ENCODE measurements at regions not wholly inside any gene's neighbourhood (a gene's known extent, or its start where the extent isn't known, plus 50 kb on each side); places are given as distances from the start of the nearest gene placed in this dataset.
"Not testable (repeated sequence)": the region's sequence is repeated elsewhere in the genome, so short reads cannot be mapped to it uniquely, and the experiment has no call there.

DNA sequence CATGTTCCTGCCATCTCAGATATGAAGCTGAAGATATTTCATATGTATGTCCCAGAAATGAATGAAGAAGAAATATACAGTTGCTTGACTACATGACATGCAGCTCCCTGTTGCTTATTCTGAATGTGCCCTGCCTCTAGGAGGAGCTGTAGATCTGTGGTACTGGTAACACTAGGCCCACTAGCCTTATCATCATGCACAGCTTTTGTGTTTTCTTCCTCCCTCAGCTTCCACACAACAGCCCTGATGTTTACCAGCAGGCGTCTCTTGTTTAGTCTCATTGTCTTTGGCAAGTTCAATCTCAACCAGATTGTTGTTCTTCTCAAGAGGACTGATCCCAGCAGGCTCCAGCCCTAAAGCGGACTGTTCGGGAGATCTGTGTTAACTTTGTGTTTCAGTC lies 104.8 kb downstream of the ATP6V0E2 start:
- TF ChIP-seq POLR2A (IDR thresholded peaks at IDR 0.05; ENCODE audit: low read length): not testable (repeated sequence)
- TF ChIP-seq, protein P1, sequence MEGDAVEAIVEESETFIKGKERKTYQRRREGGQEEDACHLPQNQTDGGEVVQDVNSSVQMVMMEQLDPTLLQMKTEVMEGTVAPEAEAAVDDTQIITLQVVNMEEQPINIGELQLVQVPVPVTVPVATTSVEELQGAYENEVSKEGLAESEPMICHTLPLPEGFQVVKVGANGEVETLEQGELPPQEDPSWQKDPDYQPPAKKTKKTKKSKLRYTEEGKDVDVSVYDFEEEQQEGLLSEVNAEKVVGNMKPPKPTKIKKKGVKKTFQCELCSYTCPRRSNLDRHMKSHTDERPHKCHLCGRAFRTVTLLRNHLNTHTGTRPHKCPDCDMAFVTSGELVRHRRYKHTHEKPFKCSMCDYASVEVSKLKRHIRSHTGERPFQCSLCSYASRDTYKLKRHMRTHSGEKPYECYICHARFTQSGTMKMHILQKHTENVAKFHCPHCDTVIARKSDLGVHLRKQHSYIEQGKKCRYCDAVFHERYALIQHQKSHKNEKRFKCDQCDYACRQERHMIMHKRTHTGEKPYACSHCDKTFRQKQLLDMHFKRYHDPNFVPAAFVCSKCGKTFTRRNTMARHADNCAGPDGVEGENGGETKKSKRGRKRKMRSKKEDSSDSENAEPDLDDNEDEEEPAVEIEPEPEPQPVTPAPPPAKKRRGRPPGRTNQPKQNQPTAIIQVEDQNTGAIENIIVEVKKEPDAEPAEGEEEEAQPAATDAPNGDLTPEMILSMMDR (IDR thresholded peaks at IDR 0.05): not testable (repeated sequence)

Measured in A549 (cell line).